ENCODE measurements at regions not wholly inside any gene's neighbourhood (a gene's known extent, or its start where the extent isn't known, plus 50 kb on each side); places are given as distances from the start of the nearest gene placed in this dataset.

GRCh38 chr16:79970087-79970486 is 369.6 kb upstream of the MAF start:
- TF ChIP-seq CTCF (conservative IDR thresholded peaks at IDR 0.05): no peak
- DNase-seq: no peak
- no peak overlapping the region for H3K4ac ChIP-seq (ENCODE audit: low read depth, low read length)
- H4K91ac ChIP-seq (ENCODE audit: insufficient read length, low read depth, low read length): no peak overlapping the region
- no peak overlapping the region for H4K5ac ChIP-seq (ENCODE audit: insufficient read length, low read depth, low read length)
- H3K9ac ChIP-seq (ENCODE audit: extremely low read depth, insufficient read length, low read length): no peak overlapping the region
- no peak overlapping the region for H3K4me3 Mint-ChIP-seq
- H3K18ac ChIP-seq (ENCODE audit: insufficient read length, low read depth, low read length): no peak overlapping the region
- no peak overlapping the region for H2BK12ac ChIP-seq (ENCODE audit: insufficient read length, low read depth, low read length)
- no CpG with 5 or more reads among the region's 3 CpGs for WGBS (ENCODE audit: extremely low coverage, insufficient read length, low lambda C conversion rate)
- H3K56ac ChIP-seq (ENCODE audit: insufficient read length, low read depth, low read length): no peak overlapping the region
- no peaks in the 10 kb centered on the region for H3K9me3 ChIP-seq (ENCODE audit: control insufficient read depth, low read depth, low read length)
- no peak overlapping the region for H2BK120ac ChIP-seq (ENCODE audit: low read depth, low read length, poor library complexity, severe bottlenecking)
- H3K23me2 ChIP-seq (ENCODE audit: insufficient read length, low read depth, low read length, poor library complexity, severe bottlenecking): no peaks in the 10 kb centered on the region
- no peak overlapping the region for H3K4me2 ChIP-seq (ENCODE audit: insufficient read depth, insufficient read length, low read length)
- no peak overlapping the region for H3K23ac ChIP-seq (ENCODE audit: insufficient read length, low read depth, low read length)
- H3K14ac ChIP-seq (ENCODE audit: insufficient read depth, low read length): no peak overlapping the region
- H3K4me1 ChIP-seq (ENCODE audit: insufficient read depth, low read length): no peaks in the 10 kb centered on the region
- no peak overlapping the region for H2AK5ac ChIP-seq (ENCODE audit: insufficient read length, low read length)
- no peak overlapping the region for H3T11ph ChIP-seq (ENCODE audit: low read length)
- H2BK20ac ChIP-seq (ENCODE audit: low read depth, low read length, poor library complexity, severe bottlenecking): no peak overlapping the region
- no peak overlapping the region for H3K27ac Mint-ChIP-seq
- no peaks in the 10 kb centered on the region for H3K27me3 Mint-ChIP-seq (ENCODE audit: low read depth)
- no peak overlapping the region for H2BK5ac ChIP-seq (ENCODE audit: insufficient read length, low read length)
- H2AFZ ChIP-seq (ENCODE audit: low read length): no peak overlapping the region
- H3K4me1 Mint-ChIP-seq: no peaks in the 10 kb centered on the region; a peak in 1 of 4 replicates
- no peaks in the 10 kb centered on the region for H3K36me3 Mint-ChIP-seq (ENCODE audit: insufficient read depth in 1 of 3, low read depth in 3 of 3)
- H3K79me2 ChIP-seq (ENCODE audit: insufficient read depth, low read length): no peaks in the 10 kb centered on the region
- H4K20me1 ChIP-seq (ENCODE audit: control insufficient read depth, insufficient read depth, insufficient read length): no peaks in the 10 kb centered on the region
- no peaks in the 10 kb centered on the region for H3K9me3 Mint-ChIP-seq
- no peak overlapping the region for H4K8ac ChIP-seq (replicated peaks; ENCODE audit: insufficient read length, low read depth, low read length)
- no peaks in the 10 kb centered on the region for H3K27me3 ChIP-seq (ENCODE audit: insufficient read depth, low read length)
- H2BK15ac ChIP-seq (ENCODE audit: low read depth, low read length): no peak overlapping the region
- no peaks in the 10 kb centered on the region for H3K79me1 ChIP-seq (ENCODE audit: insufficient read depth, low read depth, low read length, poor library complexity, severe bottlenecking)
- H3K27ac ChIP-seq (ENCODE audit: insufficient read length, low read depth, low read length): no peak overlapping the region

Data from H9 (cell line).